ENCODE measurements at regions not wholly inside any gene's neighbourhood (a gene's known extent, or its start where the extent isn't known, plus 50 kb on each side); places are given as distances from the start of the nearest gene placed in this dataset.

DNA sequence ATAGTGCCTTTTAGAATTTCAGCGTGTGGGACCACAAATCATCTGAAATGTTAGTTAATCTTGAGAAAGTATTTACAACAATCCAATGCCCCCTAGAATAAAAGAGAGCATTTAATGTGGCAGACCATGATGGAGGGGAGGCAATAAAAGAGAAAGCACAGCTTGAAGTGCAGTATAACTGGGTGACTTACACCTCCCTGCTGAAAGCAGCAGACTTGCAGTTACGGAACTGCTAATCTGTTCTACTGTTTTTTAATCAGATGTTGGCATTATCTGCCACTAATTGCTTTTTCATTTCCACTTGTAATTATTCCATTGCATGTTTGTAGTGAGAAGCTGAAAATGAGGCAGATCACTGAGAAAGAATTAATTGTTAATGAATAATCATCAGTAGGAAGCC is 130.5 kb upstream of the ITGA4 start:
- Histone ChIP-seq H3K36me3 (ENCODE audit: control insufficient read depth in 4 of 4, insufficient read depth in 3 of 4, low read depth in 1 of 4, low read length in 3 of 4) (no peaks in the 10 kb centered on the region), H3K9ac (ENCODE audit: low read depth in 1 of 2, low read length in 2 of 2) (no peak overlapping the region), H3K27me3 (ENCODE audit: control insufficient read depth in 4 of 4, insufficient read depth in 4 of 4, low read length in 3 of 4) (no peaks in the 10 kb centered on the region), H3K9me3 (ENCODE audit: control insufficient read depth in 4 of 4, low read length in 3 of 4) (peaks cover 0 to 6% (median 0%) of the 10 kb centered on the region in 4 donors), H3K4me3 (ENCODE audit: low read depth in 1 of 3, low read length in 3 of 3) (no peak overlapping the region), H3K27ac (ENCODE audit: low read depth in 1 of 2, low read length in 2 of 2) (no peak overlapping the region), H3K4me1 (ENCODE audit: control insufficient read depth in 4 of 4, insufficient read depth in 4 of 4, low read length in 3 of 4) (no peaks in the 10 kb centered on the region)
- 87% methylated on average over 2 of the region's 2 CpGs for WGBS
- TF ChIP-seq, protein P1, sequence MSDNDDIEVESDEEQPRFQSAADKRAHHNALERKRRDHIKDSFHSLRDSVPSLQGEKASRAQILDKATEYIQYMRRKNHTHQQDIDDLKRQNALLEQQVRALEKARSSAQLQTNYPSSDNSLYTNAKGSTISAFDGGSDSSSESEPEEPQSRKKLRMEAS (IDR thresholded peaks at IDR 0.05), result no peak
- TF ChIP-seq FOXA2 (IDR thresholded peaks at IDR 0.05), result no peak
- no peak for TF ChIP-seq GABPA (IDR thresholded peaks at IDR 0.05 in 1 of 2, conservative IDR thresholded peaks at IDR 0.05 in 1 of 2)
- no peak for TF ChIP-seq TAF1 (conservative IDR thresholded peaks at IDR 0.05)
- TF ChIP-seq NR2F2 (IDR thresholded peaks at IDR 0.05), result no peak
- no peak for TF ChIP-seq HNF4G (IDR thresholded peaks at IDR 0.05)
- TF ChIP-seq, protein P2, sequence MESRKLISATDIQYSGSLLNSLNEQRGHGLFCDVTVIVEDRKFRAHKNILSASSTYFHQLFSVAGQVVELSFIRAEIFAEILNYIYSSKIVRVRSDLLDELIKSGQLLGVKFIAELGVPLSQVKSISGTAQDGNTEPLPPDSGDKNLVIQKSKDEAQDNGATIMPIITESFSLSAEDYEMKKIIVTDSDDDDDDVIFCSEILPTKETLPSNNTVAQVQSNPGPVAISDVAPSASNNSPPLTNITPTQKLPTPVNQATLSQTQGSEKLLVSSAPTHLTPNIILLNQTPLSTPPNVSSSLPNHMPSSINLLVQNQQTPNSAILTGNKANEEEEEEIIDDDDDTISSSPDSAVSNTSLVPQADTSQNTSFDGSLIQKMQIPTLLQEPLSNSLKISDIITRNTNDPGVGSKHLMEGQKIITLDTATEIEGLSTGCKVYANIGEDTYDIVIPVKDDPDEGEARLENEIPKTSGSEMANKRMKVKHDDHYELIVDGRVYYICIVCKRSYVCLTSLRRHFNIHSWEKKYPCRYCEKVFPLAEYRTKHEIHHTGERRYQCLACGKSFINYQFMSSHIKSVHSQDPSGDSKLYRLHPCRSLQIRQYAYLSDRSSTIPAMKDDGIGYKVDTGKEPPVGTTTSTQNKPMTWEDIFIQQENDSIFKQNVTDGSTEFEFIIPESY (IDR thresholded peaks at IDR 0.05), result no peak
- no peak for TF ChIP-seq SP1 (IDR thresholded peaks at IDR 0.05)
- no peak for TF ChIP-seq EGR1 (IDR thresholded peaks at IDR 0.05; ENCODE audit: low read depth in 2 of 2)
- TF ChIP-seq, protein P3, sequence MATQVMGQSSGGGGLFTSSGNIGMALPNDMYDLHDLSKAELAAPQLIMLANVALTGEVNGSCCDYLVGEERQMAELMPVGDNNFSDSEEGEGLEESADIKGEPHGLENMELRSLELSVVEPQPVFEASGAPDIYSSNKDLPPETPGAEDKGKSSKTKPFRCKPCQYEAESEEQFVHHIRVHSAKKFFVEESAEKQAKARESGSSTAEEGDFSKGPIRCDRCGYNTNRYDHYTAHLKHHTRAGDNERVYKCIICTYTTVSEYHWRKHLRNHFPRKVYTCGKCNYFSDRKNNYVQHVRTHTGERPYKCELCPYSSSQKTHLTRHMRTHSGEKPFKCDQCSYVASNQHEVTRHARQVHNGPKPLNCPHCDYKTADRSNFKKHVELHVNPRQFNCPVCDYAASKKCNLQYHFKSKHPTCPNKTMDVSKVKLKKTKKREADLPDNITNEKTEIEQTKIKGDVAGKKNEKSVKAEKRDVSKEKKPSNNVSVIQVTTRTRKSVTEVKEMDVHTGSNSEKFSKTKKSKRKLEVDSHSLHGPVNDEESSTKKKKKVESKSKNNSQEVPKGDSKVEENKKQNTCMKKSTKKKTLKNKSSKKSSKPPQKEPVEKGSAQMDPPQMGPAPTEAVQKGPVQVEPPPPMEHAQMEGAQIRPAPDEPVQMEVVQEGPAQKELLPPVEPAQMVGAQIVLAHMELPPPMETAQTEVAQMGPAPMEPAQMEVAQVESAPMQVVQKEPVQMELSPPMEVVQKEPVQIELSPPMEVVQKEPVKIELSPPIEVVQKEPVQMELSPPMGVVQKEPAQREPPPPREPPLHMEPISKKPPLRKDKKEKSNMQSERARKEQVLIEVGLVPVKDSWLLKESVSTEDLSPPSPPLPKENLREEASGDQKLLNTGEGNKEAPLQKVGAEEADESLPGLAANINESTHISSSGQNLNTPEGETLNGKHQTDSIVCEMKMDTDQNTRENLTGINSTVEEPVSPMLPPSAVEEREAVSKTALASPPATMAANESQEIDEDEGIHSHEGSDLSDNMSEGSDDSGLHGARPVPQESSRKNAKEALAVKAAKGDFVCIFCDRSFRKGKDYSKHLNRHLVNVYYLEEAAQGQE (IDR thresholded peaks at IDR 0.05), result no peak
- TF ChIP-seq RXRA (IDR thresholded peaks at IDR 0.05), result no peak
- no peak for DNase-seq (ENCODE audit: low spot score)

DNA sequence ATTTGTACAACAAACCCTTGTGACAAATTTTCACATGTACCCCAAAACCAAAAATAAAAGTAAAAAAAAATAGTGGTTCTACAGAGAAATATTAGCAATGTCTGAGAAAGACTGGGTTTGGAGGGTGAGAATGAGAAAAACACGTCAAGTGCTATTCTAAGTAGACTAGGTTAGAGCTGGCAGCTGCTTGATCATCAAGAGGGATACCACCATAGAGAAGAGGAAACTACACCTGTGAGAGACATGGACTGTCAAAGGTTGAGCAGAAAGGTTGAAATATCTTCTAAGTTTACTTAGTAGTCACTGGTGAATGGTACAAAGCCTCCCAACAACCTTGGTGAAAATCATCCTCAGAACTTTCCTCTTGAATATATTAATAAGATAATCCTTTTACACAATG is 126.9 kb upstream of the ITGA4 start:
- H3K9me3 ChIP-seq (ENCODE audit: control insufficient read depth in 4 of 4, low read length in 3 of 4), result peaks cover 0 to 6% (median 0%) of the 10 kb centered on the region in 4 donors
- no peak for DNase-seq (ENCODE audit: low spot score)
- no peaks in the 10 kb centered on the region for H3K27me3 ChIP-seq (ENCODE audit: control insufficient read depth in 4 of 4, insufficient read depth in 4 of 4, low read length in 3 of 4)
- WGBS, result 71% methylated on average over 1 of the region's 1 CpG
- H3K4me3 ChIP-seq (ENCODE audit: low read depth in 1 of 3, low read length in 3 of 3), result no peak overlapping the region
- H3K9ac ChIP-seq (ENCODE audit: low read depth in 1 of 2, low read length in 2 of 2), result no peak overlapping the region
- TF ChIP-seq, protein P1 (IDR thresholded peaks at IDR 0.05), result no peak
- TF ChIP-seq, protein P3 (IDR thresholded peaks at IDR 0.05), result no peak
- TF ChIP-seq, protein P2 (IDR thresholded peaks at IDR 0.05), result no peak
- no peak for TF ChIP-seq HNF4G (IDR thresholded peaks at IDR 0.05)
- TF ChIP-seq EGR1 (IDR thresholded peaks at IDR 0.05; ENCODE audit: low read depth in 2 of 2), result no peak
- no peak for TF ChIP-seq RAD21 (IDR thresholded peaks at IDR 0.05)
- TF ChIP-seq TAF1 (conservative IDR thresholded peaks at IDR 0.05), result no peak
- no peak for TF ChIP-seq HNF4A (conservative IDR thresholded peaks at IDR 0.05)
- TF ChIP-seq NR2F2 (IDR thresholded peaks at IDR 0.05), result no peak
- TF ChIP-seq, protein P4, sequence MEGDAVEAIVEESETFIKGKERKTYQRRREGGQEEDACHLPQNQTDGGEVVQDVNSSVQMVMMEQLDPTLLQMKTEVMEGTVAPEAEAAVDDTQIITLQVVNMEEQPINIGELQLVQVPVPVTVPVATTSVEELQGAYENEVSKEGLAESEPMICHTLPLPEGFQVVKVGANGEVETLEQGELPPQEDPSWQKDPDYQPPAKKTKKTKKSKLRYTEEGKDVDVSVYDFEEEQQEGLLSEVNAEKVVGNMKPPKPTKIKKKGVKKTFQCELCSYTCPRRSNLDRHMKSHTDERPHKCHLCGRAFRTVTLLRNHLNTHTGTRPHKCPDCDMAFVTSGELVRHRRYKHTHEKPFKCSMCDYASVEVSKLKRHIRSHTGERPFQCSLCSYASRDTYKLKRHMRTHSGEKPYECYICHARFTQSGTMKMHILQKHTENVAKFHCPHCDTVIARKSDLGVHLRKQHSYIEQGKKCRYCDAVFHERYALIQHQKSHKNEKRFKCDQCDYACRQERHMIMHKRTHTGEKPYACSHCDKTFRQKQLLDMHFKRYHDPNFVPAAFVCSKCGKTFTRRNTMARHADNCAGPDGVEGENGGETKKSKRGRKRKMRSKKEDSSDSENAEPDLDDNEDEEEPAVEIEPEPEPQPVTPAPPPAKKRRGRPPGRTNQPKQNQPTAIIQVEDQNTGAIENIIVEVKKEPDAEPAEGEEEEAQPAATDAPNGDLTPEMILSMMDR (IDR thresholded peaks at IDR 0.05; ENCODE audit: low read depth, low read length, missing input control), result no peak
- TF ChIP-seq GABPA (IDR thresholded peaks at IDR 0.05 in 1 of 2, conservative IDR thresholded peaks at IDR 0.05 in 1 of 2), result no peak
- no peak for TF ChIP-seq SP1 (IDR thresholded peaks at IDR 0.05)
- H3K36me3 ChIP-seq (ENCODE audit: control insufficient read depth in 4 of 4, insufficient read depth in 3 of 4, low read depth in 1 of 4, low read length in 3 of 4), result no peaks in the 10 kb centered on the region
- no peaks in the 10 kb centered on the region for H3K4me1 ChIP-seq (ENCODE audit: control insufficient read depth in 4 of 4, insufficient read depth in 4 of 4, low read length in 3 of 4)
- no peak overlapping the region for H3K27ac ChIP-seq (ENCODE audit: low read depth in 1 of 2, low read length in 2 of 2)
